A549 (cell line): ENCODE measurements at regions not wholly inside any gene's neighbourhood (a gene's known extent, or its start where the extent isn't known, plus 50 kb on each side); places are given as distances from the start of the nearest gene placed in this dataset.

Experiments used
- ATAC-seq, 2 experiments: fragments of 200-7000 bp in 1 of 2; fragments of >200 bp in 1 of 2; cut with Nextera tagmentation in 1 of 2; cut with Tn5 transposase in 1 of 2; 3 replicates each; pipeline versions ENCODE4 v1.8.0 to v1.9.1; 2018 to 2020; ENCODE audit warnings: mild to moderate bottlenecking in 1 of 2, moderate library complexity in 1 of 2
- CTCF ChIA-PET: fragments of 300-600 bp; sonication (Branson Sonifier 250); formaldehyde crosslinking; extraction: SDS; loops from one replicate; lab custom pipeline; 2021; ENCODE audit warnings: antibody characterized with exemption, inconsistent platforms; lab: Yijun Ruan, JAX
- POLR2A ChIA-PET: fragments of 350-600 bp; formaldehyde crosslinking; extraction: SDS; loops from one replicate; lab custom pipeline; 2021; ENCODE audit warnings: antibody characterized with exemption, inconsistent platforms; lab: Yijun Ruan, JAX
- DNase-seq, 2 experiments: peaks; one replicate each; pipeline versions ENCODE4 v3.0.0 to v3.0.0-alpha.2; 2011 to 2016; ENCODE audit warnings: low read depth in 1 of 2, low spot score in 1 of 2
- FAIRE-seq: peaks from 2 replicates; lab custom pipeline; 2011; peaks lifted over from hg19 to GRCh38; lab: Jason Lieb, UNC
- H3K27ac ChIP-seq, 2 experiments: fragments of >200 bp; sonication (Bioruptor Twin); formaldehyde crosslinking; 3 replicates each; pipeline ENCODE4 v1.5.1; 2016 to 2017
- H3K4me1 ChIP-seq: fragments of >200 bp; sonication (Bioruptor Twin); formaldehyde crosslinking; 3 replicates; pipeline ENCODE4 v1.6.1; 2016
- H3K4me2 ChIP-seq: fragments of >200 bp; sonication (Bioruptor Twin); formaldehyde crosslinking; 3 replicates; pipeline ENCODE4 v1.6.1; 2016
- H3K4me3 ChIP-seq: fragments of >200 bp; sonication (Bioruptor Twin); formaldehyde crosslinking; 3 replicates; pipeline ENCODE4 v1.5.1; 2016
- H3K9me3 ChIP-seq: fragments of >200 bp; sonication (Bioruptor Twin); formaldehyde crosslinking; 3 replicates; pipeline ENCODE4 v1.6.1; 2016
- BCL3 ChIP-seq: fragments of >200 bp; sonication (Bioruptor Twin); formaldehyde crosslinking; IDR thresholded peaks from 3 replicates; pipeline ENCODE4 v1.6.1; 2016
- BHLHE40 ChIP-seq: IDR thresholded peaks from 2 replicates; pipeline ENCODE4 v1.6.1; 2012; ENCODE audit warnings: low read depth, low read length, inconsistent platforms
- CBX8 ChIP-seq: fragments of 200-600 bp; sonication (generic); IDR thresholded peaks from 2 replicates; pipeline ENCODE4 v1.6.1; 2016
- CEBPB ChIP-seq, 2 experiments: fragments of >200 bp in 1 of 2; sonication (Bioruptor Twin) in 1 of 2; formaldehyde crosslinking in 1 of 2; IDR thresholded peaks; 2 replicates each; pipeline ENCODE4 v1.6.1; 2012 to 2016
- CHD2 ChIP-seq: fragments of 150-350 bp; IDR thresholded peaks from 2 replicates; pipeline ENCODE4 v1.6.1; 2014; ENCODE audit warnings: low read length; ENCODE audit not compliant: partially characterized antibody
- CHD4 ChIP-seq: fragments of 200-600 bp; sonication (generic); IDR thresholded peaks from 2 replicates; pipeline ENCODE4 v1.6.1; 2016; ENCODE audit warnings: antibody characterized with exemption, mild to moderate bottlenecking, borderline replicate concordance
- E2F6 ChIP-seq: IDR thresholded peaks from 2 replicates; pipeline ENCODE4 v1.6.1; 2012; ENCODE audit warnings: low read depth, borderline replicate concordance
- ESRRA ChIP-seq: fragments of 150-350 bp; IDR thresholded peaks from 2 replicates; pipeline ENCODE4 v1.6.1; 2014; ENCODE audit warnings: mild to moderate bottlenecking, low read length, borderline replicate concordance
- FOXS1 ChIP-seq: fragments of 250-450 bp; sonication (Bioruptor Pico); IDR thresholded peaks from 2 replicates; pipeline ENCODE4 v1.5.0; 2020; ENCODE audit warnings: mild to moderate bottlenecking, moderate library complexity
- GATA3 ChIP-seq: IDR thresholded peaks from 2 replicates; pipeline ENCODE4 v1.6.1; 2012; ENCODE audit warnings: borderline replicate concordance
- HES2 ChIP-seq: fragments of >200 bp; sonication (Bioruptor Twin); formaldehyde crosslinking; IDR thresholded peaks from 2 replicates; pipeline ENCODE4 v1.6.1; 2016
- JUN ChIP-seq, 2 experiments: fragments of >200 bp; sonication (Bioruptor Twin); formaldehyde crosslinking; IDR thresholded peaks; 2 replicates in 1 of 2; 3 replicates in 1 of 2; pipeline ENCODE4 v1.6.1; 2016 to 2017
- JUNB ChIP-seq: fragments of >200 bp; sonication (Bioruptor Twin); formaldehyde crosslinking; IDR thresholded peaks from 2 replicates; pipeline ENCODE4 v1.6.1; 2016
- MAFK ChIP-seq: fragments of 450-650 bp; IDR thresholded peaks from 2 replicates; pipeline ENCODE4 v1.6.1; 2014; ENCODE audit not compliant: partially characterized antibody
- MAZ ChIP-seq: fragments of 150-350 bp; IDR thresholded peaks from 2 replicates; pipeline ENCODE4 v1.6.1; 2014; ENCODE audit warnings: antibody characterized with exemption, low read depth, low read length, borderline replicate concordance
- POLR2AphosphoS2 ChIP-seq: conservative IDR thresholded peaks from 2 replicates; pipeline ENCODE4 v1.6.1; 2012; ENCODE audit warnings: low read length, improper control_type of control experiment, inconsistent platforms
- RARB ChIP-seq: fragments of 250-450 bp; sonication (Bioruptor Pico); IDR thresholded peaks from 2 replicates; pipeline ENCODE4 v1.8.0; 2021; ENCODE audit warnings: mild to moderate bottlenecking, moderate library complexity
- RCOR1 ChIP-seq: fragments of 150-350 bp; IDR thresholded peaks from 2 replicates; pipeline ENCODE4 v1.6.1; 2014; ENCODE audit warnings: antibody characterized with exemption, low read length, low read depth
- TFCP2L1 ChIP-seq: fragments of 250-450 bp; sonication (Bioruptor Pico); IDR thresholded peaks from 2 replicates; pipeline ENCODE4 v1.5.0; 2021; ENCODE audit warnings: mild to moderate bottlenecking
- TP53 ChIP-seq: fragments of 250-450 bp; sonication (Bioruptor Pico); IDR thresholded peaks from 2 replicates; pipeline ENCODE4 v1.5.0; 2021; ENCODE audit warnings: mild to moderate bottlenecking, moderate library complexity
- ZFP36 ChIP-seq: fragments of 450-650 bp; IDR thresholded peaks from 2 replicates; pipeline ENCODE4 v1.6.1; 2014; ENCODE audit warnings: borderline replicate concordance; ENCODE audit not compliant: partially characterized antibody
- WGBS: methylation state at CpG from one replicate; pipeline ENCODE4 v1.1.6; 2017; ENCODE audit errors: missing lambda C conversion rate; 5-methylcytosine and 5-hydroxymethylcytosine counted together
- TF ChIP-seq, protein P1 (sequence below): fragments of 150-350 bp; IDR thresholded peaks from 2 replicates; pipeline ENCODE4 v1.6.1; 2014; ENCODE audit warnings: low read depth, mild to moderate bottlenecking, low read length
- TF ChIP-seq, protein P2 (sequence below): fragments of 450-650 bp; IDR thresholded peaks from 2 replicates; pipeline ENCODE4 v1.6.1; 2014; ENCODE audit warnings: antibody characterized with exemption
- TF ChIP-seq, protein P3 (sequence below): IDR thresholded peaks from 2 replicates; pipeline ENCODE4 v1.6.1; 2012

GRCh38 chr12:127936463-127936862, 330.5 kb upstream of the TMEM132C start (continued):
- TF ChIP-seq JUNB (no peak), POLR2AphosphoS2 (no peak), JUN (IDR thresholded peaks at IDR 0.05) (no peak), E2F6 (no peak), GATA3 (no peak), CHD2 (no peak), RARB (no peak)
- TF ChIP-seq, protein P1, sequence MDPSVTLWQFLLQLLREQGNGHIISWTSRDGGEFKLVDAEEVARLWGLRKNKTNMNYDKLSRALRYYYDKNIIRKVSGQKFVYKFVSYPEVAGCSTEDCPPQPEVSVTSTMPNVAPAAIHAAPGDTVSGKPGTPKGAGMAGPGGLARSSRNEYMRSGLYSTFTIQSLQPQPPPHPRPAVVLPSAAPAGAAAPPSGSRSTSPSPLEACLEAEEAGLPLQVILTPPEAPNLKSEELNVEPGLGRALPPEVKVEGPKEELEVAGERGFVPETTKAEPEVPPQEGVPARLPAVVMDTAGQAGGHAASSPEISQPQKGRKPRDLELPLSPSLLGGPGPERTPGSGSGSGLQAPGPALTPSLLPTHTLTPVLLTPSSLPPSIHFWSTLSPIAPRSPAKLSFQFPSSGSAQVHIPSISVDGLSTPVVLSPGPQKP, result no peak

GRCh38 chr12:127941332-127941731, 325.6 kb upstream of the TMEM132C start:
- no peak for FAIRE-seq
- POLR2A ChIA-PET, result interaction anchor here (0.5 kb wide), 1 partner anchor 379 kb away, joined by 4 read pairs; no protein-coding TSS in a partner anchor

GRCh38 chr12:127942981-127943380, 324.0 kb upstream of the TMEM132C start:
- POLR2A ChIA-PET, result no interaction called here
- Histone ChIP-seq H3K4me1 (no peaks in the 10 kb centered on the region), H3K9me3 (no peaks in the 10 kb centered on the region; the same call in 2 of the 3 replicates), H3K27ac (no peak overlapping the region), H3K4me2 (no peak overlapping the region), H3K4me3 (no peak overlapping the region)
- TF ChIP-seq RARB, result no peak
- TF ChIP-seq MAFK, result no peak
- TF ChIP-seq, protein P2, sequence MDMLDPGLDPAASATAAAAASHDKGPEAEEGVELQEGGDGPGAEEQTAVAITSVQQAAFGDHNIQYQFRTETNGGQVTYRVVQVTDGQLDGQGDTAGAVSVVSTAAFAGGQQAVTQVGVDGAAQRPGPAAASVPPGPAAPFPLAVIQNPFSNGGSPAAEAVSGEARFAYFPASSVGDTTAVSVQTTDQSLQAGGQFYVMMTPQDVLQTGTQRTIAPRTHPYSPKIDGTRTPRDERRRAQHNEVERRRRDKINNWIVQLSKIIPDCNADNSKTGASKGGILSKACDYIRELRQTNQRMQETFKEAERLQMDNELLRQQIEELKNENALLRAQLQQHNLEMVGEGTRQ, result no peak
- TF ChIP-seq CEBPB (IDR thresholded peaks at IDR 0.05), result no peak
- no peak for TF ChIP-seq HES2
- TF ChIP-seq FOXS1 (CRISPR knock-in tag), result no peak
- no peak for TF ChIP-seq POLR2AphosphoS2
- TF ChIP-seq, protein P3, sequence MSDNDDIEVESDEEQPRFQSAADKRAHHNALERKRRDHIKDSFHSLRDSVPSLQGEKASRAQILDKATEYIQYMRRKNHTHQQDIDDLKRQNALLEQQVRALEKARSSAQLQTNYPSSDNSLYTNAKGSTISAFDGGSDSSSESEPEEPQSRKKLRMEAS, result no peak
- no peak for TF ChIP-seq MAZ
- no peak for TF ChIP-seq BCL3
- no peak for TF ChIP-seq CBX8
- no peak for TF ChIP-seq RCOR1
- no peak for TF ChIP-seq TFCP2L1 (CRISPR knock-in tag)
- no peak for TF ChIP-seq ZFP36
- TF ChIP-seq BHLHE40, result no peak
- FAIRE-seq (no peak), ATAC-seq (no peak), DNase-seq (no peak)
- 7% methylated on average over 3 of the region's 3 CpGs for WGBS
- CTCF ChIA-PET, result no interaction called here

More at GRCh38 chr12:127941332-127941731, 325.6 kb upstream of the TMEM132C start:
- TF ChIP-seq RARB (no peak), CHD4 (no peak), TP53 (no peak), ESRRA (no peak), HES2 (no peak)
- H3K27ac ChIP-seq, result no peak overlapping the region
- no peak overlapping the region for H3K4me2 ChIP-seq
- 4% methylated on average over 3 of the region's 3 CpGs for WGBS
- ATAC-seq (no peak), DNase-seq (no peak)
- no peaks in the 10 kb centered on the region for H3K4me1 ChIP-seq
- H3K9me3 ChIP-seq, result no peaks in the 10 kb centered on the region; the same call in 2 of the 3 replicates
- CTCF ChIA-PET, result no interaction called here
- H3K4me3 ChIP-seq, result no peak overlapping the region
